Rectal smooth muscle tissue (tissue), 1 donor: ENCODE measurements at regions not wholly inside any gene's neighbourhood (a gene's known extent, or its start where the extent isn't known, plus 50 kb on each side); places are given as distances from the start of the nearest gene placed in this dataset.

Source experiments
- H3K27ac ChIP-seq: one replicate; pipeline ENCODE4 v1.7.0; 2013; ENCODE audit warnings: low read depth, low read length, inconsistent platforms
- H3K27me3 ChIP-seq: one replicate; pipeline ENCODE4 v1.7.0; 2013; ENCODE audit warnings: low read length; ENCODE audit not compliant: control insufficient read depth, insufficient read depth
- H3K36me3 ChIP-seq: one replicate; pipeline ENCODE4 v1.7.0; 2013; ENCODE audit warnings: low read length; ENCODE audit not compliant: control insufficient read depth, insufficient read depth
- H3K4me1 ChIP-seq: one replicate; pipeline ENCODE4 v1.7.0; 2013; ENCODE audit warnings: low read length; ENCODE audit not compliant: control insufficient read depth, insufficient read depth
- H3K4me3 ChIP-seq: one replicate; pipeline ENCODE4 v1.7.0; 2013; ENCODE audit warnings: low read length
- H3K9ac ChIP-seq: one replicate; pipeline ENCODE4 v1.7.0; 2013; ENCODE audit warnings: low read length

DNA sequence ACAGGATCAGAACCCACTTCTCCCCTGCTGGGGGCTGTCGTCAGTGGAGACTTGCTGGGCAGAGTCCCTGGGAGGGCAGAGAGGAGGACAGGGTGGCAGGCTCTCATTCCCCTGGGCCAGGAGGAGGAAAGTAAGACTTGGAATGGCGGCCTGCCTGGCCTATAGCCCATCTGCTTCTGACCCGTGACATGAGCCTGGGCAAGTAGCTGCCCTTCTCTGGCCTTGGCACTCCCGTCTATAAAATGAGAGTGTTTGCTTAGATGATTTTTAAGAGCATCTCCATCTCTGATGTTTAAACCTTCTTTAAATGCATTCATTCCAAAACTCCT lies 173.0 kb downstream of the DDX1 start:
- H3K9ac ChIP-seq = no peak overlapping the region
- H3K4me3 ChIP-seq = no peak overlapping the region
- no peaks in the 10 kb centered on the region for H3K4me1 ChIP-seq
- H3K27ac ChIP-seq = no peak overlapping the region
- H3K36me3 ChIP-seq = no peaks in the 10 kb centered on the region
- no peaks in the 10 kb centered on the region for H3K27me3 ChIP-seq

DNA sequence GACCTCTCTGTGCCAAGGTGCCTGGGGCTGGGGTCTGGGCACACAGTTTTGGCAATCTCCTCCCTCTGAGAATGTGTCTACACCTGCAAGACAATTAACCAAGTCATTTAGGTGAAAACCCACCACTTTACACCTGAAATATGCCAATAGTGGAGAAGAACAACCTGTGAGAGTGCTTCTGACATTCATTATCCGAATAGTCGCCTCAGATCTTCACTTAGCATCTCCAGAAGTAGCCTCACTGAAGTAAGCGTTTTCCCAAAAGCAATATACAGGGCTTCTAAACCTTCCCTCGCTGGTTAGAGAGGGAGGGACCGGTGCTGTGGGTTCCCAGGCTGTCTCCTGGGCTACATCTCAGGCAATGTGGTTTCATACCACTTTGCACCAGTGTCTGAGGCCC lies 173.5 kb downstream of the DDX1 start:
- Histone ChIP-seq H3K4me1 (no peaks in the 10 kb centered on the region), H3K27ac (no peak overlapping the region), H3K27me3 (no peaks in the 10 kb centered on the region), H3K4me3 (no peak overlapping the region), H3K9ac (peak overlapping the region; percentile 4), H3K36me3 (no peaks in the 10 kb centered on the region)

GRCh38 chr2:15765686-15766302 lies 174.1 kb downstream of the DDX1 start:
- H3K36me3 ChIP-seq = no peaks in the 10 kb centered on the region
- H3K4me3 ChIP-seq = no peak overlapping the region
- no peaks in the 10 kb centered on the region for H3K4me1 ChIP-seq
- H3K27ac ChIP-seq = no peak overlapping the region
- no peak overlapping the region for H3K9ac ChIP-seq
- H3K27me3 ChIP-seq = no peaks in the 10 kb centered on the region

- no peaks in the 10 kb centered on the region for H3K36me3 ChIP-seq
- no peak overlapping the region for H3K4me3 ChIP-seq
- H3K27me3 ChIP-seq = no peaks in the 10 kb centered on the region
- no peaks in the 10 kb centered on the region for H3K4me1 ChIP-seq
- no peak overlapping the region for H3K27ac ChIP-seq
- no peak overlapping the region for H3K9ac ChIP-seq
These were observed 174.0 kb upstream of the MYCN start for GRCh38 chr2:15766303-15766861.

DNA sequence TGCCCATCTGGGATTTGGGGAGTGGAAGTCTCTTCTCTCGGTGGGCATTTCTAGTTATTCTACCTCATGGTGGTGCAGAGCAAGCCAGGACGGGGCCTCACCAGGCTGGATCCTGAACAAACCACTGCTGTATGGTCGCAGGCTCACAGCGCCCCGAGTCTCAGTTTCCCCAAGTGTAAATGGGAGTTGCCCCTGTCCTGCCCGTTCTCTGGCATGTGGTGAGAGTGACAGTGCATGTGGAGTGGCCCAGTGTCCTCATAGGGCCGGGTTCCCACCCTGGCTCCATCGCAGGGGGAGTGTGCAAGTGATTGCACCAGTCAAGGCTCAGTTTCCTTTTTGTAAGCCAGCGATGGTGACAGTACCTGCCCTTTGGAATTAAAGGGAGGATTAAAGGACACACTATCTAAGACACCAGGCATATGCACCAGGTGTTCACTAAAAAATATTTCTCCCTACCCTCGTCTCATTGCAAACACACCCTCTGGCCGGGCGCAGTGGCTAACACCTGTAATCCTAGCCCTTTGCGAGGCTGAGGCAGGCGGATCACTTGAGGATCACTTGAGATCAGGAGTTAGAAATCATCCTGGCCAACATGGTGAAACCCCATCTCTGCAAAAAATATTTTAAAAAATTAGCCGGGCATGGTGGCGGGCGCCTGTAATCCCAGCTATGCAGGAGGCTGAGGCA lies 173.3 kb upstream of the MYCN start:
- no peak overlapping the region for H3K9ac ChIP-seq
- H3K36me3 ChIP-seq = no peaks in the 10 kb centered on the region
- H3K4me1 ChIP-seq = no peaks in the 10 kb centered on the region
- no peak overlapping the region for H3K4me3 ChIP-seq
- no peak overlapping the region for H3K27ac ChIP-seq
- no peaks in the 10 kb centered on the region for H3K27me3 ChIP-seq

DNA sequence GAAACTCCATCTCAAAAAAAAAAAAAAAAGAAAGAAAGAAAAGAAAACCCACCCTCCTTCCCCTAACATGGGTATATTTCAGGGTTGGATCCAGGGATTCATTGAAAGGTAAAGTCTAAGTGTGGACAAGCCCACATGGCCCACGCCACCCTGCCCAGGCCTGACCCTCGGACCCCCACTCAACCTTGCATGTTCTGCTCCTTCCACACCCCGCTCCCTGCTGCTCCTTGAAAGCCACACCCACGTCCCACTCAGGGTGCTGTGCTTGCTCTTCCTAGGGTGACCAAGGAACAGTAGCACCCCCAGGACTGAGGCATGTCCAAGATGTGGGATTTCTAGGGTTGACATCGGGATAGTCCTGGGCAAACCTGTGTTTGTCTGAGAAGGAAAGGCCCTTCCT lies 172.7 kb upstream of the MYCN start:
- no peaks in the 10 kb centered on the region for H3K4me1 ChIP-seq
- H3K36me3 ChIP-seq = no peaks in the 10 kb centered on the region
- H3K27me3 ChIP-seq = no peaks in the 10 kb centered on the region
- no peak overlapping the region for H3K27ac ChIP-seq
- H3K9ac ChIP-seq = no peak overlapping the region
- no peak overlapping the region for H3K4me3 ChIP-seq

DNA sequence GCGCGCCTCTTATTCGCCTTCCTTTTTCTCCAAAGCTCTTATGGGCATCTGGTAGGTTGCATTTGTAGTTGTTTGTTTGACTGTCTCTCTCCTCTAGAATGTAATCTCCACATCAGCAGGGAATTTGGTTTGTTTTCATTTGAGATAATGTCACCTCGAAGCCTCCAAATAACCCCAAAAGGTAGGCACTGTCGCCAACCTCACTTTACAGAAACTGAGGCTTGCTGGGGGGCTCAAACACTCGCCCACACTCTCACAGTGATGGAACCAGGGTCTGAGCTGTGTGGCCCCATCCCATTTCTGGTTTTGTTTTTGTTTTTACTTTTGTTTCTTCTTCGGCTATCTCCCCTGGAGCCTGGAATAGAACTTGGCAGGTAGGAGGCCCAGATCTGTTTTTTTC lies 172.2 kb upstream of the MYCN start:
- no peak overlapping the region for H3K4me3 ChIP-seq
- no peak overlapping the region for H3K9ac ChIP-seq
- no peaks in the 10 kb centered on the region for H3K27me3 ChIP-seq
- no peak overlapping the region for H3K27ac ChIP-seq
- H3K4me1 ChIP-seq = no peaks in the 10 kb centered on the region
- no peaks in the 10 kb centered on the region for H3K36me3 ChIP-seq

DNA sequence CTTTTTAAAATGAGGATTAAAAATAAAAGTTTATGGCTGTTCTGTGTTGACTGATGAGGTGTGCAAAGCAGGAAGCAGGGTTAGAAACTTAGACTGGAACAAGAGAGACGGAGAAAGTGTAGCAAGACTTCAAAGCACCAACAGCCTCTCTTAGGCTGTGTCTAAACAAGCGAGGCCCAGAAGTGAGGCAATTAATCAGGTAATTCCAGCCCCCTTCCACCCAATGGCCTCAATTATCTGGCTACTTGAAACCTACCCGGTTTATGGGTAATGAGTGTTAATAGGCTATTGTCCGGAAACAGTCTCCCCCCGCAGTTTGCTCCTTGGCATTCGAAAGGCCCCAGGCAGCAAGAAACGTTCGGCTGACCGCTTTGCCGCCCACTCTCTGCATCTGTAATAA lies 171.7 kb upstream of the MYCN start:
- Histone ChIP-seq H3K27me3 (no peaks in the 10 kb centered on the region), H3K27ac (no peak overlapping the region), H3K9ac (no peak overlapping the region), H3K4me3 (no peak overlapping the region), H3K4me1 (no peaks in the 10 kb centered on the region), H3K36me3 (no peaks in the 10 kb centered on the region)

- H3K27ac ChIP-seq = no peak overlapping the region
- no peaks in the 10 kb centered on the region for H3K4me1 ChIP-seq
- no peak overlapping the region for H3K4me3 ChIP-seq
- no peak overlapping the region for H3K9ac ChIP-seq
- H3K36me3 ChIP-seq = no peaks in the 10 kb centered on the region
- H3K27me3 ChIP-seq = no peaks in the 10 kb centered on the region
These were observed 171.1 kb upstream of the MYCN start for GRCh38 chr2:15769235-15769634.

- H3K27ac ChIP-seq = no peak overlapping the region
These were observed 170.4 kb upstream of the MYCN start for GRCh38 chr2:15769676-15770547.

GRCh38 chr2:15770606-15771005 lies 169.7 kb upstream of the MYCN start:
- H3K4me3 ChIP-seq = no peak overlapping the region
- no peaks in the 10 kb centered on the region for H3K36me3 ChIP-seq
- no peak overlapping the region for H3K9ac ChIP-seq
- H3K4me1 ChIP-seq = no peaks in the 10 kb centered on the region
- no peak overlapping the region for H3K27ac ChIP-seq
- no peaks in the 10 kb centered on the region for H3K27me3 ChIP-seq

More at GRCh38 chr2:15769676-15770547, 170.4 kb upstream of the MYCN start:
- H3K36me3 ChIP-seq = no peaks in the 10 kb centered on the region
- no peaks in the 10 kb centered on the region for H3K4me1 ChIP-seq
- H3K9ac ChIP-seq = no peak overlapping the region
- no peaks in the 10 kb centered on the region for H3K27me3 ChIP-seq
- no peak overlapping the region for H3K4me3 ChIP-seq

DNA sequence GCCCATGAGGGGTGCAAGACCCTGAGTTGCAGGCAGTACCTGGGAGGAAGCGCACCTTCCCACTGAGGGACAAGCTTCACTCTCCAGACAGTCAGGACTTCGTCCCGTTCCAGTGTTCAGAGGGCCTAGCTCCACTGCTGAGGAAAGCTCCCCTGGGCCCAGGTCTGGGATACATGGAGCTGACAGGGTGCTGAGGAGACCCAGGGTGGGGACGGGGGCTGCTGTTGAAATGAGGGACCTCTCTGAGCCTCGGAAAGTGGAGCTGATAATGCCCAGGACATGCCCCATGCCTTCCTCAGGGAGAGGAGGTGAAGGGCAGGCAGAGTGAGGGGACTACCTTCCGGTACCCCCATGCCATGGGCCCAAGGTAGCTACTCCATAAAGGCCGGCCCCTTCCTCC lies 169.2 kb upstream of the MYCN start:
- Histone ChIP-seq H3K27ac (no peak overlapping the region), H3K4me1 (no peaks in the 10 kb centered on the region), H3K9ac (no peak overlapping the region), H3K27me3 (no peaks in the 10 kb centered on the region), H3K36me3 (no peaks in the 10 kb centered on the region), H3K4me3 (no peak overlapping the region)
